HL-60/S4 (cell line): ENCODE measurements at regions not wholly inside any gene's neighbourhood (a gene's known extent, or its start where the extent isn't known, plus 50 kb on each side); places are given as distances from the start of the nearest gene placed in this dataset.
"Not testable (repeated sequence)": the region's sequence is repeated elsewhere in the genome, so short reads cannot be mapped to it uniquely, and the experiment has no call there.

Source experiments
- in situ Hi-C: fragments of 300-500 bp; cut with MboI; formaldehyde crosslinking; loops from 2 replicates; pipeline ENCODE4 v1.14.3; 2022; ENCODE audit warnings: low sequenced_read_pairs

GRCh38 chr2:111442767-111443454, 322.2 kb downstream of the BCL2L11 start:
- in situ Hi-C loops = not testable (repeated sequence)

GRCh38 chr2:111444516-111444915, 323.8 kb downstream of the BCL2L11 start:
- in situ Hi-C loops = not testable (repeated sequence)

GRCh38 chr2:111445191-111445929, 324.6 kb downstream of the BCL2L11 start:
- in situ Hi-C loops = not testable (repeated sequence)

GRCh38 chr2:111445941-111446340, 325.2 kb downstream of the BCL2L11 start:
- in situ Hi-C loops = not testable (repeated sequence)

GRCh38 chr2:111447482-111447881, 326.8 kb downstream of the BCL2L11 start:
- in situ Hi-C loops = not testable (repeated sequence)

- in situ Hi-C loops = not testable (repeated sequence)
Measured at GRCh38 chr2:111448796-111449195, 328.1 kb downstream of the BCL2L11 start.

GRCh38 chr2:111450526-111450925, 329.8 kb downstream of the BCL2L11 start:
- in situ Hi-C loops = not testable (repeated sequence)

- in situ Hi-C loops = not testable (repeated sequence)
Measured at GRCh38 chr2:111451692-111452199, 331.0 kb downstream of the BCL2L11 start.

- in situ Hi-C loops = not testable (repeated sequence)
Measured at GRCh38 chr2:111452208-111452607, 331.5 kb downstream of the BCL2L11 start.

GRCh38 chr2:111453308-111453707, 332.6 kb downstream of the BCL2L11 start:
- in situ Hi-C loops = not testable (repeated sequence)

GRCh38 chr2:111453816-111454215, 333.1 kb downstream of the BCL2L11 start:
- in situ Hi-C loops = not testable (repeated sequence)

- in situ Hi-C loops = not testable (repeated sequence)
Measured at GRCh38 chr2:111454404-111454803, 333.7 kb downstream of the BCL2L11 start.

- in situ Hi-C loops = not testable (repeated sequence)
Measured at GRCh38 chr2:111455016-111456015, 334.6 kb downstream of the BCL2L11 start.

GRCh38 chr2:111457191-111457590, 336.5 kb downstream of the BCL2L11 start:
- in situ Hi-C loops = not testable (repeated sequence)

GRCh38 chr2:111460901-111461300, 340.2 kb downstream of the BCL2L11 start:
- in situ Hi-C loops = not testable (repeated sequence)

- in situ Hi-C loops = not testable (repeated sequence)
Measured at GRCh38 chr2:111461831-111462230, 341.1 kb downstream of the BCL2L11 start.

GRCh38 chr2:111462572-111462971, 341.9 kb downstream of the BCL2L11 start:
- in situ Hi-C loops = not testable (repeated sequence)

GRCh38 chr2:111463238-111463848, 342.6 kb downstream of the BCL2L11 start:
- in situ Hi-C loops = not testable (repeated sequence)

GRCh38 chr2:111463956-111464355, 343.2 kb downstream of the BCL2L11 start:
- in situ Hi-C loops = not testable (repeated sequence)

GRCh38 chr2:111464367-111464766, 343.7 kb downstream of the BCL2L11 start:
- in situ Hi-C loops = not testable (repeated sequence)
